Neural cell (in vitro differentiated cells): ENCODE measurements at regions not wholly inside any gene's neighbourhood (a gene's known extent, or its start where the extent isn't known, plus 50 kb on each side); places are given as distances from the start of the nearest gene placed in this dataset.

Source experiments
- H2AFZ ChIP-seq: fragments of 200-600, 300-800 bp; sonication (generic), shearing (Covaris generic); 2 replicates; pipeline ENCODE4 v1.6.0; 2014; ENCODE audit warnings: low read depth, mild to moderate bottlenecking, antibody characterized with exemption, low read length, moderate library complexity
- H3F3A ChIP-seq: fragments of 200-600 bp; shearing (Covaris generic); 2 replicates; pipeline ENCODE4 v1.6.1; 2016; ENCODE audit warnings: mild to moderate bottlenecking, moderate library complexity, mixed read lengths, antibody characterized with exemption, low read length; ENCODE audit not compliant: insufficient read depth, poor library complexity, severe bottlenecking
- H3K27ac ChIP-seq: fragments of 200-600, 300-800 bp; sonication (generic), shearing (Covaris generic); 2 replicates; pipeline ENCODE4 v1.5.1; 2014; ENCODE audit warnings: mild to moderate bottlenecking, low read length, moderate library complexity
- H3K27me3 ChIP-seq: fragments of 300-800, 200-600 bp; sonication (generic), shearing (Covaris generic); 2 replicates; pipeline ENCODE4 v1.6.0; 2014; ENCODE audit warnings: mild to moderate bottlenecking, low read depth, low read length, moderate library complexity; ENCODE audit not compliant: insufficient read depth
- H3K36me3 ChIP-seq: fragments of 300-800, 200-600 bp; sonication (generic), shearing (Covaris generic); 2 replicates; pipeline ENCODE4 v1.5.1; 2014; ENCODE audit warnings: mild to moderate bottlenecking, antibody characterized with exemption, low read length, moderate library complexity; ENCODE audit not compliant: insufficient read depth
- H3K4me2 ChIP-seq: fragments of 300-800, 200-600 bp; sonication (generic), shearing (Covaris generic); 2 replicates; pipeline ENCODE4 v1.6.0; 2014; ENCODE audit warnings: mild to moderate bottlenecking, low read length
- H3K4me3 ChIP-seq: fragments of 300-800, 200-600 bp; sonication (generic), shearing (Covaris generic); 2 replicates; pipeline ENCODE4 v1.5.1; 2014; ENCODE audit warnings: mild to moderate bottlenecking, low read length, moderate library complexity
- H3K79me2 ChIP-seq: fragments of 200-600 bp; shearing (Covaris generic); replicated peaks from 2 replicates; pipeline ENCODE4 v1.6.0; 2014; ENCODE audit warnings: mild to moderate bottlenecking, low read length, moderate library complexity; ENCODE audit not compliant: insufficient read depth
- H3K9ac ChIP-seq: fragments of 300-800, 200-600 bp; sonication (generic), shearing (Covaris generic); 2 replicates; pipeline ENCODE4 v1.6.1; 2016; ENCODE audit warnings: mild to moderate bottlenecking, low read length, mixed read lengths
- H3K9me2 ChIP-seq: fragments of 200-600 bp; shearing (Covaris generic); 2 replicates; pipeline ENCODE4 v1.6.1; 2016; ENCODE audit warnings: mild to moderate bottlenecking, low read length, mixed read lengths; ENCODE audit not compliant: insufficient read depth
- H3K9me3 ChIP-seq: fragments of 200-600, 300-800 bp; sonication (generic), shearing (Covaris generic); 2 replicates; pipeline ENCODE4 v1.6.1; 2016; ENCODE audit warnings: mild to moderate bottlenecking, mixed run types, low read length, moderate library complexity, mixed read lengths
- H4K20me1 ChIP-seq: fragments of 200-600 bp; shearing (Covaris generic); 2 replicates; pipeline ENCODE4 v1.6.1; 2016; ENCODE audit warnings: mild to moderate bottlenecking, mixed run types; ENCODE audit not compliant: insufficient read depth
- CTCF ChIP-seq: fragments of 450-650 bp; IDR thresholded peaks from 2 replicates; pipeline ENCODE4 v1.5.1; 2014; ENCODE audit warnings: antibody characterized with exemption, mild to moderate bottlenecking, moderate library complexity; ENCODE audit not compliant: poor library complexity, severe bottlenecking
- EP300 ChIP-seq: fragments of 450-650 bp; conservative IDR thresholded peaks from 2 replicates; pipeline ENCODE4 v1.6.1; 2014; ENCODE audit warnings: antibody characterized with exemption, mild to moderate bottlenecking, moderate library complexity; ENCODE audit not compliant: poor library complexity, severe bottlenecking
- EZH2 ChIP-seq: fragments of 200-600, 300-800 bp; shearing (Covaris generic), sonication (generic); IDR thresholded peaks from 2 replicates; pipeline ENCODE4 v1.6.1; 2014; ENCODE audit warnings: antibody characterized with exemption, low read length, borderline replicate concordance, mild to moderate bottlenecking; ENCODE audit not compliant: insufficient read depth, poor library complexity, severe bottlenecking
- MXI1 ChIP-seq: fragments of 450-650 bp; conservative IDR thresholded peaks from 2 replicates; pipeline ENCODE4 v1.6.1; 2014; ENCODE audit warnings: antibody characterized with exemption, mild to moderate bottlenecking; ENCODE audit not compliant: poor library complexity, severe bottlenecking
- POLR2AphosphoS5 ChIP-seq: IDR thresholded peaks from 2 replicates; pipeline ENCODE4 v1.6.1; 2012
- RAD21 ChIP-seq: fragments of 450-650 bp; conservative IDR thresholded peaks from 2 replicates; pipeline ENCODE4 v1.6.1; 2014; ENCODE audit warnings: antibody characterized with exemption, mild to moderate bottlenecking, moderate library complexity
- REST ChIP-seq: IDR thresholded peaks from 2 replicates; pipeline ENCODE4 v1.6.1; 2012; ENCODE audit warnings: borderline replicate concordance
- SMC3 ChIP-seq: fragments of 450-650 bp; conservative IDR thresholded peaks from 2 replicates; pipeline ENCODE4 v1.6.1; 2014; ENCODE audit warnings: antibody characterized with exemption, mild to moderate bottlenecking, moderate library complexity; ENCODE audit not compliant: poor library complexity
- TAF1 ChIP-seq: IDR thresholded peaks from 2 replicates; pipeline ENCODE4 v1.6.1; 2012; ENCODE audit warnings: low read depth

- Histone ChIP-seq H3K9me3 (no peaks in the 10 kb centered on the region), H3K4me3 (no peak overlapping the region), H3K4me2 (no peak overlapping the region), H3K27ac (no peak overlapping the region), H2AFZ (no peak overlapping the region), H3K36me3 (no peaks in the 10 kb centered on the region), H4K20me1 (no peaks in the 10 kb centered on the region), H3F3A (no peaks in the 10 kb centered on the region), H3K79me2 (no peaks in the 10 kb centered on the region), H3K9me2 (no peaks in the 10 kb centered on the region), H3K9ac (no peak overlapping the region), H3K27me3 (no peaks in the 10 kb centered on the region)
- TF ChIP-seq RAD21 (no peak), TAF1 (no peak), EZH2 (no peak), REST (no peak), SMC3 (no peak), CTCF (no peak), EP300 (no peak), MXI1 (no peak), POLR2AphosphoS5 (no peak)
Measured at GRCh38 chr6:148650941-148651505, 95.8 kb upstream of the UST start.

GRCh38 chr6:148652205-148652604, 94.6 kb upstream of the UST start:
- H3K79me2 ChIP-seq: no peaks in the 10 kb centered on the region
- TF ChIP-seq REST (no peak), POLR2AphosphoS5 (no peak), EZH2 (no peak), RAD21 (no peak), EP300 (no peak), CTCF (no peak), MXI1 (no peak), TAF1 (no peak), SMC3 (no peak)
- no peak overlapping the region for H3K9ac ChIP-seq
- no peaks in the 10 kb centered on the region for H3K36me3 ChIP-seq
- H4K20me1 ChIP-seq: no peaks in the 10 kb centered on the region
- no peak overlapping the region for H3K4me2 ChIP-seq
- H3F3A ChIP-seq: no peaks in the 10 kb centered on the region
- no peaks in the 10 kb centered on the region for H3K9me3 ChIP-seq
- H2AFZ ChIP-seq: no peak overlapping the region
- H3K27ac ChIP-seq: no peak overlapping the region
- no peak overlapping the region for H3K4me3 ChIP-seq
- no peaks in the 10 kb centered on the region for H3K9me2 ChIP-seq
- no peaks in the 10 kb centered on the region for H3K27me3 ChIP-seq
